BE2C (cell line): ENCODE measurements at regions not wholly inside any gene's neighbourhood (a gene's known extent, or its start where the extent isn't known, plus 50 kb on each side); places are given as distances from the start of the nearest gene placed in this dataset.

ENCODE experiments used
- DNase-seq: peaks from one replicate; pipeline ENCODE4 v3.0.0-alpha.2; 2020
- H3K27me3 ChIP-seq: fragments of 250-450 bp; sonication (Bioruptor Pico); 2 replicates; pipeline ENCODE4 v1.5.1; 2020; ENCODE audit warnings: mild to moderate bottlenecking
- H3K36me3 ChIP-seq: fragments of 250-450 bp; sonication (Bioruptor Pico); 2 replicates; pipeline ENCODE4 v1.5.1; 2020; ENCODE audit warnings: mild to moderate bottlenecking
- H3K4me1 ChIP-seq: fragments of 250-450 bp; sonication (Bioruptor Pico); 2 replicates; pipeline ENCODE4 v1.5.1; 2020
- H3K4me3 ChIP-seq: 2 replicates; pipeline ENCODE4 v1.5.1; 2011; ENCODE audit warnings: low read depth, low read length
- H3K9me3 ChIP-seq: fragments of 250-450 bp; sonication (Bioruptor Pico); 2 replicates; pipeline ENCODE4 v1.5.1; 2020
- TF ChIP-seq, protein P1 (sequence below): IDR thresholded peaks from 2 replicates; pipeline ENCODE4 v1.5.1; 2012; ENCODE audit warnings: mild to moderate bottlenecking, low read depth, low read length

DNA sequence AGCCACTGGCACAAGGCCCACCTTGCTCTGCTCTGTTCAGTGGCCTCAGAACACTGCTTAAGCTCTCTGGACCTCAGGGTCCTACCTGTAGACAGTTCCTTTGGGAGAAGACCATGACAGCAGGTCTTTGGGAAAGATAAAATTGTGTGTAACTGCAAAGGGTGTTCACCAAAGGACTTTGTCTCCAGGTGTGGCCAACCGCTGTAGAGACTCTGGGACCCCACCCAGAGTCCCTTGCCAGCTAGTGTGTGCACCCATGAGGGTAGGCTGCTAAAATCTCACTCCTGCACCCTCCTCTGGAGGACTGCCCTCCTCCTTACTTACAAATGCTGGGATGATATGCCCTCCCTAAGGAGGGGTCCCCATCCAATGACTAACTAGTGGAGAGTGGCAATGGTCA is 211.2 kb downstream of the TSHZ3 start:
- TF ChIP-seq, protein P1, sequence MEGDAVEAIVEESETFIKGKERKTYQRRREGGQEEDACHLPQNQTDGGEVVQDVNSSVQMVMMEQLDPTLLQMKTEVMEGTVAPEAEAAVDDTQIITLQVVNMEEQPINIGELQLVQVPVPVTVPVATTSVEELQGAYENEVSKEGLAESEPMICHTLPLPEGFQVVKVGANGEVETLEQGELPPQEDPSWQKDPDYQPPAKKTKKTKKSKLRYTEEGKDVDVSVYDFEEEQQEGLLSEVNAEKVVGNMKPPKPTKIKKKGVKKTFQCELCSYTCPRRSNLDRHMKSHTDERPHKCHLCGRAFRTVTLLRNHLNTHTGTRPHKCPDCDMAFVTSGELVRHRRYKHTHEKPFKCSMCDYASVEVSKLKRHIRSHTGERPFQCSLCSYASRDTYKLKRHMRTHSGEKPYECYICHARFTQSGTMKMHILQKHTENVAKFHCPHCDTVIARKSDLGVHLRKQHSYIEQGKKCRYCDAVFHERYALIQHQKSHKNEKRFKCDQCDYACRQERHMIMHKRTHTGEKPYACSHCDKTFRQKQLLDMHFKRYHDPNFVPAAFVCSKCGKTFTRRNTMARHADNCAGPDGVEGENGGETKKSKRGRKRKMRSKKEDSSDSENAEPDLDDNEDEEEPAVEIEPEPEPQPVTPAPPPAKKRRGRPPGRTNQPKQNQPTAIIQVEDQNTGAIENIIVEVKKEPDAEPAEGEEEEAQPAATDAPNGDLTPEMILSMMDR = no peak
- no peak for DNase-seq
- no peaks in the 10 kb centered on the region for H3K36me3 ChIP-seq
- no peaks in the 10 kb centered on the region for H3K4me1 ChIP-seq
- H3K9me3 ChIP-seq = no peaks in the 10 kb centered on the region
- H3K4me3 ChIP-seq = no peak overlapping the region
- no peaks in the 10 kb centered on the region for H3K27me3 ChIP-seq

DNA sequence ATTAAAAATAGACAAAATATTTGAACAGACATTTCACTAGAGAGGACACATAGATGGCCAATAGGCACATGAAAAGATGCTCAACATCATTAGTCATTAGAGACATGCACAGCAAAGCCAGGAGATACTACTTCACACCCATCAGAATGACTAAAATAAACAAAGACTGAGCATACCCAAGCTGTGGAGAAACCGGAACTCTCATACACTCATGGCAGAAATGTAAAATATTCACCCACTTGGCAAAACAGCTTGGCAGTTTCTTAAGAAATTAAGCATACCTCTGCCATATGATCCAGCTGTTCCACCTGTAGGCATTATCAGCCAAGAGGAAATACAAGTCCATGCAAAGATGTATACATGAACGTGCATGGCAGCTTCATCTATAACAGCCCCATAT is 213.4 kb downstream of the TSHZ3 start:
- TF ChIP-seq, protein P1 = no peak
- Histone ChIP-seq H3K9me3 (no peaks in the 10 kb centered on the region), H3K27me3 (no peaks in the 10 kb centered on the region), H3K36me3 (no peaks in the 10 kb centered on the region), H3K4me1 (no peaks in the 10 kb centered on the region), H3K4me3 (no peak overlapping the region)
- DNase-seq = no peak

DNA sequence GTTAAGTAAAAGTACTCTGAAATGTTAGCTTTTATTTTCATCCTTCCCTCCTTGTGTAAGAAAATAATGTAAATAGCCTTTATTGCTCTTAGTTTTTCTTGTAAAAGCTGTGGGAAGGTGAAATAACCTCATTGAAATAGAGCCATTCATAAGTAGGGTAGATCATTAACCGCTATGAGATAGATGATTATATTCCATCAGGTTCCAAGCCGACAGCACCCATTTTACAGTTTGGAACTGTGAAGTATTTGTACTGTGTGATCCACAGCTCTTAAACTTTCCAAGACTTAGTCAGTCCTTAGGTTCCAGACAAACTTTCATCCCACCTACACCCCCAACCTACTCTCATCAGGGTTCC is 216.5 kb downstream of the TSHZ3 start:
- Histone ChIP-seq H3K36me3 (no peaks in the 10 kb centered on the region), H3K4me1 (no peaks in the 10 kb centered on the region), H3K4me3 (no peak overlapping the region), H3K9me3 (no peaks in the 10 kb centered on the region), H3K27me3 (no peaks in the 10 kb centered on the region)
- DNase-seq = no peak
- TF ChIP-seq, protein P1 = no peak

DNA sequence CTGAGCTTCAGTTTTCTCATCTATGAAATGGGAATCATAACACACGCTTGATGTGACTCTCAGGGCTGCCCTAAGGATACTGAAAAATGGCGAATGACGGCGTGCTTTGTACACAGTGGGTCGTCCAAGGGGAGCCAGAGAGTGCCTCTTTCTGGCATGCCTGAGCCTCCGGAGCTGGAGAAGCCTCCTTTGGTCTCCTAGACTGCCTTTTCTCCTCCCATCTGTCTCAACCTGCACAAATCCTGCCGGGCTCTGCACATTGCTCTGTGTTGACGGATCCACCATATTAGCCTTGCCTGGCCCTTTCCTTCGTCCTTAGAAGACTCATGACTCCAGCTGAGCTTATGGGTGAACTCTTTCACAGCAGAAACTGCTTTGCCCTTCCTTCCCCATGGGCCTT is 220.9 kb downstream of the TSHZ3 start:
- H3K36me3 ChIP-seq = no peaks in the 10 kb centered on the region
- DNase-seq = no peak

DNA sequence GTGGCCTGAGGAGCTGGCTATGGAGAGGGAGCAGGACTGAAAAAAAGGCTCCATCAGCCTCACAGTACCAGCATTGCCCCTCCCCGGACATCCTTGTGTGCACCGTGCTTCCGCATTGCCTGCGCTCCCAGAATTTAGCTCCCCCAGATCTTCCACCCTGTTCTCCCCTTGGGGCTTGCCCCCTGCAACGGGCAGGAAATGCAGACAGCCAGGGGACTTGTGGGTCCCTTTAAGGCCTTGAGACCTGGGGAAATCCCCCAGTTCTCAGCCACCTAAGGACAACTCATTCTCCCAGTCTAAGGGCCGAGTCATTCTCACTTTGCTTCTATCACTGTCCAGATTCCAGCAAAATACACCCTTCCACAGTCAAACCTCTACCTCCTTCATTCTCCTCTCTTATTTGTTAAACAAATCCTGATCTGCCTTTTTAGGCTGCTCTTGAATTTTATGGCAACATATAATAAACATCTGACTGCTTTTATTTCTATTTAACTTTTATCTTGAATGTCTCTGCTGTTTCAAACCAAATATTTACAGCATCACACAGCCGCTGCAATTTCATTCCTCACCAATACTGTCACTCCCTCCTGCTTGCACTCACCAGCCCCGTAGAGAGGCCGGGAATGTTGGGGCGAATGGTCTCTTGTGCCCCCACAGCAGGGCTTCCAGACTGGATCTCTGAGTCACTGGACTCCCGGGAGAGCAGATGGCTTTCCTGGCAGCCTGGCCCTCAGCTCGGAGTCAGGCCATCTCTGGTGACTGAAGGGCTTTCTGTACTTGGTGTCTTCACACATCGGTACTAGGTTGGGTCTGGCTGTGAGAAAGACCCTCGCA is 221.9 kb downstream of the TSHZ3 start:
- no peaks in the 10 kb centered on the region for H3K27me3 ChIP-seq
- H3K36me3 ChIP-seq = no peaks in the 10 kb centered on the region
- H3K4me3 ChIP-seq = no peak overlapping the region
- no peaks in the 10 kb centered on the region for H3K9me3 ChIP-seq
- H3K4me1 ChIP-seq = no peaks in the 10 kb centered on the region
- DNase-seq = no peak
- TF ChIP-seq, protein P1 = no peak

More for the DNA sequence above, 220.9 kb downstream of the TSHZ3 start:
- no peak overlapping the region for H3K4me3 ChIP-seq
- no peaks in the 10 kb centered on the region for H3K27me3 ChIP-seq
- TF ChIP-seq, protein P1 = no peak
- H3K4me1 ChIP-seq = no peaks in the 10 kb centered on the region
- H3K9me3 ChIP-seq = no peaks in the 10 kb centered on the region

DNA sequence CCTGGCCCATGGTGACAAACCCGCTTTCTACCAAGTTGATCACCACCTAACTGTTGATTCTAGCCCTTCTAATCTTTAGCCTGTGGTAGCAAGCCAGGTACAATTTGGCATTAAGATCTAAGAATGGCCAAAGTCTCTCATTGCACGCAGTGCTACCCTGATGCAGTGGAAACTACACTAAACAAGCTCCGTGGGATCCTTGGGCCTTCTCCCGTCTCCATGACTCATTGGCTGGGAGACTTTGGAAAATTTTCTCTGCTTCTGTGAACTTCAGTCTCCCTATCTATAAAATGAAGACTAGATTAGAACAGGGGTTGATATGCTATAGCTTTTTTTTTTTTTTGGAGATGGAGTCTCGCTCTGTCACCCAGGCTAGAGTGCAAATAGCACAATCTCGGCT is 223.0 kb downstream of the TSHZ3 start:
- Histone ChIP-seq H3K9me3 (no peaks in the 10 kb centered on the region), H3K4me3 (no peak overlapping the region), H3K4me1 (no peaks in the 10 kb centered on the region), H3K36me3 (no peaks in the 10 kb centered on the region), H3K27me3 (no peaks in the 10 kb centered on the region)
- DNase-seq = no peak
- TF ChIP-seq, protein P1 = no peak
